ENCODE measurements at regions not wholly inside any gene's neighbourhood (a gene's known extent, or its start where the extent isn't known, plus 50 kb on each side); places are given as distances from the start of the nearest gene placed in this dataset.

GRCh38 chr16:51986301-51986700 is 560.6 kb downstream of the TOX3 start:
- no peak for TF ChIP-seq POLR2AphosphoS5 (IDR thresholded peaks at IDR 0.05; ENCODE audit: insufficient read depth in 1 of 2, low read depth in 1 of 2)
- no peak for TF ChIP-seq CTCF (IDR thresholded peaks at IDR 0.05)
- TF ChIP-seq POLR2A (IDR thresholded peaks at IDR 0.05) = no peak

All from vagina (tissue), 2 donors.